ENCODE measurements at regions not wholly inside any gene's neighbourhood (a gene's known extent, or its start where the extent isn't known, plus 50 kb on each side); places are given as distances from the start of the nearest gene placed in this dataset.

DNA sequence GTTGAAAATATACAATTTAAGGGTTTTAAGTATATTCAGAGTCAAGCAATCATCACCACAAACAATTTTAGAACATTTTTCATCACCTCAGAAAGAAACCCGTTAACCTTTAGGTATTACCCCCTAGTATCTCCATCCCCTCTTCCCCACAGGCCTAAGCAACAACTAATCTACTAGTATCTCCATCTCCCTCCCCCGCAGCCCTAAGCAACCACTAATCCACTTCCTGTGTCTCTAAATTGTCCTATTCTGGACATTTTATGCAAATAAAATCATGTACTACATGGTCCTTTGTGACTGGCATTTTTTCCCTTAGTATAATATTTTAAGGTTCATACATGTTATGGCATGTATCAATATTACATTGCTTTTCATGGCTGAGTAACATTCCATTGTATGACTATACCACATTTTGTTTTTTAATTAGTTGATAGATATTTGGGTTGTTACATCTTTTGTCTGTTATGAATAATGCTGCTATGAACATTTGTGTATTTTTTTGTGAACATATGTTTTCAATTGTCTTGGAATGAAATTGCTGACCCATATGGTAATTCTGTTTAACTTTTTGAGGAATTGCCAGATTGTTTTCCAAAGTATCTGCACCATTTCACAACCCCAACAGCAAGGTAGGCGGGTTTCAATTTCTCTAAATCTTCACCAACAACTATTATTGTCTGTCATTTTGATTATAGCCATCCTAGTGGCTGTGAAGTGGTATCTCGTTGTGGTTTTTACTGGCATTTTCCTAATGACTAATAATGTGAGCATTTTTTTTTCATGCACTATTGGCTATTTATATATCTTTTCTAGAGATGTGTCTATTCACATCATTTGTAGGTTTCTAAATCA lies 215.6 kb upstream of the CD96 start:
- TF ChIP-seq, protein P1, sequence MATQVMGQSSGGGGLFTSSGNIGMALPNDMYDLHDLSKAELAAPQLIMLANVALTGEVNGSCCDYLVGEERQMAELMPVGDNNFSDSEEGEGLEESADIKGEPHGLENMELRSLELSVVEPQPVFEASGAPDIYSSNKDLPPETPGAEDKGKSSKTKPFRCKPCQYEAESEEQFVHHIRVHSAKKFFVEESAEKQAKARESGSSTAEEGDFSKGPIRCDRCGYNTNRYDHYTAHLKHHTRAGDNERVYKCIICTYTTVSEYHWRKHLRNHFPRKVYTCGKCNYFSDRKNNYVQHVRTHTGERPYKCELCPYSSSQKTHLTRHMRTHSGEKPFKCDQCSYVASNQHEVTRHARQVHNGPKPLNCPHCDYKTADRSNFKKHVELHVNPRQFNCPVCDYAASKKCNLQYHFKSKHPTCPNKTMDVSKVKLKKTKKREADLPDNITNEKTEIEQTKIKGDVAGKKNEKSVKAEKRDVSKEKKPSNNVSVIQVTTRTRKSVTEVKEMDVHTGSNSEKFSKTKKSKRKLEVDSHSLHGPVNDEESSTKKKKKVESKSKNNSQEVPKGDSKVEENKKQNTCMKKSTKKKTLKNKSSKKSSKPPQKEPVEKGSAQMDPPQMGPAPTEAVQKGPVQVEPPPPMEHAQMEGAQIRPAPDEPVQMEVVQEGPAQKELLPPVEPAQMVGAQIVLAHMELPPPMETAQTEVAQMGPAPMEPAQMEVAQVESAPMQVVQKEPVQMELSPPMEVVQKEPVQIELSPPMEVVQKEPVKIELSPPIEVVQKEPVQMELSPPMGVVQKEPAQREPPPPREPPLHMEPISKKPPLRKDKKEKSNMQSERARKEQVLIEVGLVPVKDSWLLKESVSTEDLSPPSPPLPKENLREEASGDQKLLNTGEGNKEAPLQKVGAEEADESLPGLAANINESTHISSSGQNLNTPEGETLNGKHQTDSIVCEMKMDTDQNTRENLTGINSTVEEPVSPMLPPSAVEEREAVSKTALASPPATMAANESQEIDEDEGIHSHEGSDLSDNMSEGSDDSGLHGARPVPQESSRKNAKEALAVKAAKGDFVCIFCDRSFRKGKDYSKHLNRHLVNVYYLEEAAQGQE (IDR thresholded peaks at IDR 0.05; ENCODE audit: insufficient read depth in 1 of 2, low read depth in 2 of 2, low read length in 1 of 2) = no peak
- no peak for TF ChIP-seq CTCF (IDR thresholded peaks at IDR 0.05)

Data from Panc1 (cell line).